OCI-LY7 (cell line): ENCODE measurements at regions not wholly inside any gene's neighbourhood (a gene's known extent, or its start where the extent isn't known, plus 50 kb on each side); places are given as distances from the start of the nearest gene placed in this dataset.

ENCODE experiments used
- CTCF ChIP-seq: fragments of 200-600 bp; sonication (generic); conservative IDR thresholded peaks from 2 replicates; pipeline ENCODE4 v1.5.1; 2014; ENCODE audit warnings: mild to moderate bottlenecking, antibody characterized with exemption, low read length, moderate library complexity, mixed read lengths
- EZH2phosphoT487 ChIP-seq: fragments of 200-600 bp; sonication (generic); IDR thresholded peaks from 2 replicates; pipeline ENCODE4 v1.6.1; 2018; ENCODE audit warnings: low read depth, borderline replicate concordance, mild to moderate bottlenecking, mixed run types, antibody characterized with exemption, low read length, moderate library complexity, mixed read lengths

- TF ChIP-seq EZH2phosphoT487 = no peak
- no peak for TF ChIP-seq CTCF
These were observed 154.9 kb upstream of the MPPED2 start for GRCh38 chr11:30741039-30741550.
